ENCODE measurements at regions not wholly inside any gene's neighbourhood (a gene's known extent, or its start where the extent isn't known, plus 50 kb on each side); places are given as distances from the start of the nearest gene placed in this dataset.
A peak's percentile ranks its signal among the peaks of the same experiment; 100 is the strongest.

GRCh38 chr12:91951571-91951970 is 194.1 kb downstream of the BTG1 start:
- no peak for ATAC-seq (ENCODE audit: poor library complexity)
- intact Hi-C loops (cut with DNase I), result no loop called here
- no peak for DNase-seq

GRCh38 chr12:91948504-91948903 is 197.1 kb downstream of the BTG1 start:
- DNase-seq, result no peak
- ATAC-seq (ENCODE audit: poor library complexity), result no peak
- intact Hi-C loops (cut with DNase I), result no loop called here

DNA sequence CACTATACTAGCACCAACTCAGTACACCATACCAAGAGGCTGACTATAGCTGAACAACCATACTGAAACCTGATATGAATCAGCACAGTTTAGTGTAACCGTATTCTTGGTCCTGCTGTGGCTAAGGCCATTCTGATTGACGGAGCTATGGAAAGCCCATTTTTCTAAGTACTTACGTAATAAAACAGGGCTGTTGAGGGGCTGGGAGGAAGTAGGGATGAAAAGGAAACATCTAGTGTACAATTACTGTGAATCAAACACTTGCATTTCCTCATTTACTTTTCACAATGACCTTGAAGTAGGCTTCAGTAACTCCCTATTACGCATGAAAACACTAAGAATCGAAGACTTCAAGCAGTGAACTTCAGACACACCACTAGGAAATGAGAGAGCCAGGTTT is 198.2 kb downstream of the BTG1 start:
- ATAC-seq (ENCODE audit: poor library complexity) (no peak), DNase-seq (no peak)
- intact Hi-C loops (cut with DNase I), result no loop called here

DNA sequence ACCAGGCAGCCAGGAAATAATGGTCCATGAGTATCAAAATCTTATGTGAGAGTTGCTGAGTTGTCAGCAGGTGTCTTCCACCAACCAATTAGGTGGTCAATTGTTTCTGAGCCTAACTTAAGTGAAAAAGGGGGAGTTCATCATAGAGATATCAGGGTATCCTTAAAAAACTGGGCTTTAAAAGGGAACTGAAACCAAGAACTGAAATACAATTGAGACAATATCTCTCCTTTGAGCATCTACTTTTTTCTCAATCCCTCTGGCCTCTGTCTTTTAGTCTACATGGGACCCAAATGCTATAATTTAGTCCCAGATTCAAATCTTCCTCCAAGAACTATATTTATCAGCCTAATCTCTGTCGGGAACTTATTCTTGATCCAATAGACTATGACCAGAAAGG is 201.0 kb downstream of the BTG1 start:
- ATAC-seq (ENCODE audit: poor library complexity) (no peak), DNase-seq (no peak)
- intact Hi-C loops (cut with DNase I), result no loop called here

DNA sequence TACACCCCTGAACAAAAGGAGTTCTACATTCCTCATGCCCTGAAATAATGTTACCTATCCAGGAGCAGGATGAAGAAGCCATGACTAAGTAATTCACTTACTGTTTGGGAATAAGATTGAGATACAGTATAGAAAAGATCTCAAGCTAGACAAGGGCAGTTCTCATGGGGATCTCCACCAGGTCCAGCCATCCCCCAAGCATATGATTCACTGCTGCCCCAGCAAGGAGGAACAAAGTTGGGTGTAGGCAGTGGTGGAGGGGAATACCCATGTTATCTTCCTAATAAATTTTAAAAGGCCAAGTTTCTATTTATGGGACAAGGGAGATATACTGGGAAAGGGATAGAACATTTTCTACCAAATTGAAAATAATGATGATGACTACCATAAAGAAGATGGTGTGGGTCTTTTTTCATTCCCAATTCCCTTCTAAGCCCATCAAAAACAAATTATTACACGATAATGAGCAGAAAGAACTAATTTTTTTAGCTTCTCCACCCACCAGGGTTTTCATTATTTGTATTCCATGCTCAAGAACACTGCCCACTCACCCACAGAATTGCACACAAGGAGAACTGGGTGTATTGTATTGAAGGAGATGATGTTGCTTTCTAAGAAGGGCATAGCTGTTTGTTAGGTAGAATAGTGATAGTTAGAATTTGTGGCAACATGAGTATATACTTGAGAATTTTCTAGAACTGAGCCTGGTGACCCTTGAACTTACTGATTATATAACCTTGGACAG is 204.6 kb downstream of the BTG1 start:
- DNase-seq (no peak), ATAC-seq (ENCODE audit: poor library complexity) (no peak)
- intact Hi-C loops (cut with DNase I), result no loop called here

DNA sequence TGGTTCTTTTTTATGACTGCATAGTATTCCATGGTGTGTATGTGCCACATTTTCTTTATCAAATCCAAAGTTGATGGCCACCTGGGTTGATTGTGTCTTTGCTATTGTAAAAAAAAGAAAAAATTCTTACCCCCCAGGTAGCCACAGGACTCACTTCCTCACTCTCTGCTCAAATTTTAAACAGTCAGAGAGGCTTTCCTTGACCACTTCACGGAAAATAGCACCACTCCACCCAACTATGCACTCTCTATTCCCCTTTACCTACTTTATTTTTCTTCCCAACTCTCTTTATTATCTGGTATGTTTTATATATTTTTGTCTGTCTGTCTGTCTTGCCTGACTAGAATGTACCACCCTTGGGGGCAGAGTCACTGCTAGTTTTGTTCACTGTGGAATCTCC is 205.3 kb downstream of the BTG1 start:
- no peak for DNase-seq
- ATAC-seq (ENCODE audit: poor library complexity), result no peak
- intact Hi-C loops (cut with DNase I), result no loop called here

- intact Hi-C loops (cut with DNase I), result no loop called here
- DNase-seq, result no peak
- ATAC-seq (ENCODE audit: poor library complexity), result no peak
Measured at GRCh38 chr12:91937706-91938105, 207.9 kb downstream of the BTG1 start.

- DNase-seq (no peak), ATAC-seq (ENCODE audit: poor library complexity) (no peak)
- intact Hi-C loops (cut with DNase I), result no loop called here
Measured at GRCh38 chr12:91937009-91937408, 208.6 kb downstream of the BTG1 start.

DNA sequence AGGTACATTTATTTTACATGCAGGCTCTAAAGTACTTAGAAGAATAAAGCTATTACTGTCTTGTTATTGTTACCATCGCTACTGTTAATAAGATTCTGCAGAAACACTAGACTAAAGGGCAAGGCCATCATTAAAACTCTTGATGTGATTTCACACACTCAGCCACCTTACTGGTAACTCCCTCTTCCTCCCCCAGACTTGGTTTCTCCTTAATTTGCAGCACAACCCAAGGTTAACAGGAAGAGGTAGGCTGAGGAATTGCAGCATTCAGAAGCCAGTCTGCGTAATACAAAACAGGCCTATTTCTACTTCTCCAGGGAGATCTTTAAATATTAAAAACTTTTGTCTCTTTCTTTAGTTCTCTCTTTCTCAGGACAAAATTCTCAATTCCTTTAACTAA is 210.3 kb downstream of the BTG1 start:
- intact Hi-C loops (cut with DNase I), result no loop called here
- ATAC-seq (ENCODE audit: poor library complexity), result no peak
- no peak for DNase-seq

DNA sequence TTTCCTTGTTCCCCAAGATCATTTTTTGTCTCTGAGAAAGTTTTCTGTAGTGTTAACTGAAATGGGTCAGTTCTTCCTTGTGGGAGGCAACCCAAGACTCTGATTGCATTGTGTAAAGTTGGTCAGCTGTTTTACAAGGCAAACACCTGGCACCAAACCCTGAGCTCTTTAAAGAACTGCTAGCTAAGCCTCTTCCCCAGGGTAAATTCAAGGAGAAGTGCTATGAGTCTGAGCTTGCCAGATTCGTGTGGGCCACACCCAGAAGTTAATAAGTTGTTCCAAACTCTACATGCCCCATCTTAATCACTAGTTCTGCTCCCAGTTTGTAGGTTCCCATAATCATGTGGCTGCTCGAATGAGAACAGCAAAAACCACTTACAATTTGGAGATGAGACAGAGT is 214.5 kb downstream of the BTG1 start:
- DNase-seq (no peak), ATAC-seq (ENCODE audit: poor library complexity) (peak; percentile 73)
- intact Hi-C loops (cut with DNase I), result no loop called here

DNA sequence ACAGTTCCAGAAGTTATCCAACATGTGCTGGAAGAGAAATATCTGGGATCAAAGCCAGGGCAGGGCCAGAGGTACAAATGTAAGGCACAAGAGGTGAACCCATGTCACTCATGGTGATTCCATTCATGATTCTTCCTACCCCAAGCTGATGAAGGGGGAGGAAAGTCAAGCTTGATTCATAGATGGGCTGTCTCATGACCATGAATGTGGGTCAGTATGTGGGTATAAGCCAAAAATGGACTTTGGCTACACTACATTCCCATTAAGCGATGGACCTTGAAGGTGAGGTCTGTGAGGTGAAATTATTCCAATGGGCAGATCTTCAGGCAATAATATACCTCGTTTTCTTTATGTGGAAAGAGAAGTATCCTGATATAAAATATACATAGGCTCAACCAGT is 217.1 kb downstream of the BTG1 start:
- no peak for DNase-seq
- intact Hi-C loops (cut with DNase I), result no loop called here
- no peak for ATAC-seq (ENCODE audit: poor library complexity)

DNA sequence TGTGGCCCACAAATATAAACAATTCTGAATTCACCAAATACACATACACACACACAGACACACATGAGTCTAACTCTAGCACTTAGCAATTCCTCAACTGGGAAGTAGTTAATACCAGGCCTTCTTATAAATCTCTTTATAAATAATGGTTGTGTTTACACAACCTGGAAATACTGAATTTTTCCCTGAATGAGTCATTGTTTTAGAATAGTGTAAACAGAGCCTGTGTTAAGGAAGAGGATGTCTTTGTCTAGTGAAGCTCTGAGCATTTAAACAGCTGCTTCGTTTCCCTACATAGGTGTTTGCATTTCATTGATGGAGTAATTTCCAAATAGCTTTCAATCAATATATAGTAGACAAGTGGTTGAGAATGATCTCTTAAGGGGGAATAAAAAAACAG is 218.8 kb downstream of the BTG1 start:
- intact Hi-C loops (cut with DNase I), result no loop called here
- no peak for DNase-seq
- no peak for ATAC-seq (ENCODE audit: poor library complexity)

DNA sequence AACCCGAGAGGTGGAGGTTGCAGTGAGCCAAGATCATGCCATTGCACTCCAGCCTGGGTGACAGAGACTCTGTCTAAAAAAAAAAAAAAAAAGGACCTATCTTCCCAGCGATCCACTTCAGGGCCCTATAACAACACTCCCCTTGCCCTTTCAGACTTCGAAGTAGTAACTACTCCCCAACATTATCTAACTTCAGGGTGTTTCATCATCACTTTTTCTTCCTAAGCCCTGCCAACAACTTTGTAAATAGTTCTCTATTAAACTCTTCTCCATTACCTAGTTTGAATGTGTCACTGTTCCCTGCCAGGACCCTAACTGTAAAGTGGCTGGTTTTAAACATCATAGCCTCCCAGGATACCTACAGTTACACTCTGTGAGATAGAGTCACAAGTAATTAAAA is 220.8 kb downstream of the BTG1 start:
- intact Hi-C loops (cut with DNase I), result no loop called here
- DNase-seq (no peak), ATAC-seq (ENCODE audit: poor library complexity) (no peak)

DNA sequence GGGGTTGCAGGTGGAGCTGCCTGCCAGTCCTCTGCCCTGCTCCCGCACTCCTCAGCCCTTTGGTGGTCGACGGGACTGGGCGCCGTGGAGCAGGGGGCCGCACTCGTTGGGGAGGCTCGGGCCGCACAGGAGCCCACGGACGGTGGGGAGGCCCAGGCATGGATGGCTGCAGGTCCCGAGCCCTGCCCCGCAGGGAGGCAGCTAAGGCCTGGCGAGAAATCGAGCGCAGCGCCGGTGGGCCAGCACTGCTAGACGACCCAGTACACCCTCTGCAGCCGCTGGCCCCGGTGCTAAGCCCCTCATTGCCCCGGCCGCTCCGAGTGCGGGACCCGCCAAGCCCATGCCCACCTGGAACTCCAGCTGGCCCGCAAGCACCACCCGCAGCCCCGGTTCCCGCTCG is 221.8 kb downstream of the BTG1 start:
- intact Hi-C loops (cut with DNase I), result no loop called here
- ATAC-seq (ENCODE audit: poor library complexity) (no peak), DNase-seq (peak; percentile 26)

DNA sequence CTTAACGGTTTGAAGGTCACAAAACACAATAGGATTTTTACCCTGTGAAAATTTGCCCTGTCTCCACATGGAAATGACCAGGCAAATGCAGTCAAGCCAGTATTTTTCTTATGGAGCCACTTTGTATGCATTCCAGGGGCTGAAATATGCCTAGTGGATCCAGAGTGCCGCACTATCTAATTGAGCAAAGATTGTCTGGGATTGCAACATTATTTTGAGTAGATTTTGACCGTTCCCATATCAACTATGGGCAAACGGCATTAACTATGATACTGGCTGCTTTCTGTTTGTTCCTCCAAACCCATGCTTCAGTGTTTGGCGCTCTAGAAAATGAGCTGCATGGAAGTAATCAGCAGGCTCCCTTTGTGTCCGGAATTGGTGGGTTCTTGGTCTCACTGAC is 223.0 kb downstream of the BTG1 start:
- intact Hi-C loops (cut with DNase I), result no loop called here
- no peak for DNase-seq
- no peak for ATAC-seq (ENCODE audit: poor library complexity)

- intact Hi-C loops (cut with DNase I), result no loop called here
- ATAC-seq (ENCODE audit: poor library complexity) (no peak), DNase-seq (no peak)
Measured at GRCh38 chr12:91922139-91922538, 223.5 kb downstream of the BTG1 start.

- ATAC-seq (ENCODE audit: poor library complexity), result no peak
- intact Hi-C loops (cut with DNase I), result no loop called here
Measured at GRCh38 chr12:91921555-91921954, 224.1 kb downstream of the BTG1 start.

DNA sequence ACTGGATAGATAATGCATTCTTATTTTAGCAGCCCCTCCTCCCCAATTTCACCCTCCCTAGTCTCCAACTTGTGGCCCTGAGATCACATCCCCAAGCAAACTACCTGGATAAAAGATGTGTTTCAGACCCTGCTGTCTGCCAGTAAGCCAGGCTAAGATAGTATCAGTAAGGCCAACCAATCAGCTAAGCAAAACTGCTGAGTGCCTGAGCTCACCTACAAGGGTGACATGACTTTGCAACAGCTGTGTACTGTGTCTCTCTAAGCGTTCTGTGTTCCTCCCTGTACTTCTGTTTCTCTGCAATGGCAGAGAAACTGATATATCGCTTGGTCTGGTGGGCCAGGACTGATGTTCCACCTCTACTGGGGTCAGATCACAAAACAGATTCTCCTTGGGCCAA is 224.9 kb downstream of the BTG1 start:
- no peak for ATAC-seq (ENCODE audit: poor library complexity)

More at GRCh38 chr12:91921555-91921954, 224.1 kb downstream of the BTG1 start:
- DNase-seq, result no peak

GRCh38 chr12:91920276-91920675 is 225.4 kb downstream of the BTG1 start:
- no peak for ATAC-seq (ENCODE audit: poor library complexity)
- intact Hi-C loops (cut with DNase I), result no loop called here

More for the DNA sequence above, 224.9 kb downstream of the BTG1 start:
- no peak for DNase-seq
- intact Hi-C loops (cut with DNase I), result no loop called here

GRCh38 chr12:91918431-91918830 is 227.2 kb downstream of the BTG1 start:
- ATAC-seq (ENCODE audit: poor library complexity) (no peak), DNase-seq (no peak)
- intact Hi-C loops (cut with DNase I), result no loop called here

More at GRCh38 chr12:91920276-91920675, 225.4 kb downstream of the BTG1 start:
- DNase-seq, result no peak

GRCh38 chr12:91914701-91915100 is 230.9 kb downstream of the BTG1 start:
- intact Hi-C loops (cut with DNase I), result no loop called here
- DNase-seq, result no peak
- ATAC-seq (ENCODE audit: poor library complexity), result no peak

Data from Right ventricle myocardium superior (tissue), 1 donor.